Naive thymus-derived CD4-positive, alpha-beta T cell (primary cell): ENCODE measurements at regions not wholly inside any gene's neighbourhood (a gene's known extent, or its start where the extent isn't known, plus 50 kb on each side); places are given as distances from the start of the nearest gene placed in this dataset.

Experiments used
- ATAC-seq: fragments of 150-1000 bp; cut with Tn5 transposase; 2 replicates; pipeline ENCODE4 v1.10.0; 2021; ENCODE audit warnings: mild to moderate bottlenecking, moderate library complexity
- CTCF ChIA-PET: fragments of 350-600 bp; sonication (Branson Sonifier 250); formaldehyde crosslinking; loops from one replicate; lab custom pipeline; 2021; ENCODE audit warnings: antibody characterized with exemption; lab: Charles Lee
- POLR2A ChIA-PET: fragments of 350-600 bp; sonication (Branson Sonifier 250); formaldehyde crosslinking; loops from one replicate; lab custom pipeline; 2021; ENCODE audit warnings: antibody characterized with exemption, inconsistent platforms; lab: Charles Lee
- DNase-seq, 9 donors: peaks; one replicate each; pipeline versions ENCODE4 v3.0.0 to v3.0.0-alpha.2; 2020 to 2022; ENCODE audit warnings: mixed read lengths in 1 of 9
- H3K27ac ChIP-seq: one replicate; pipeline ENCODE4 v1.7.0; 2013; ENCODE audit warnings: mild to moderate bottlenecking, low read depth, low read length, moderate library complexity
- H3K27me3 ChIP-seq, 2 donors: one replicate each; pipeline ENCODE4 v1.7.0; 2013; ENCODE audit warnings: low read length in 2 of 2, mild to moderate bottlenecking in 2 of 2, moderate library complexity in 2 of 2; ENCODE audit not compliant: control insufficient read depth in 2 of 2, insufficient read depth in 2 of 2
- H3K36me3 ChIP-seq, 3 experiments: 1 replicate in 2 of 3; 2 replicates in 1 of 3; pipeline ENCODE4 v1.7.0; 2013; ENCODE audit warnings: low read length in 3 of 3, mild to moderate bottlenecking in 3 of 3, moderate library complexity in 1 of 3; ENCODE audit not compliant: insufficient read depth in 3 of 3, control insufficient read depth in 2 of 3
- H3K4me1 ChIP-seq, 2 donors: one replicate each; pipeline ENCODE4 v1.7.0; 2013; ENCODE audit warnings: low read length in 2 of 2, mild to moderate bottlenecking in 2 of 2, moderate library complexity in 1 of 2; ENCODE audit not compliant: control insufficient read depth in 2 of 2, insufficient read depth in 2 of 2
- H3K4me3 ChIP-seq: 2 replicates; pipeline ENCODE4 v1.7.0; 2013; ENCODE audit warnings: mild to moderate bottlenecking, low read length
- H3K9me3 ChIP-seq, 3 experiments: 1 replicate in 2 of 3; 2 replicates in 1 of 3; pipeline ENCODE4 v1.7.0; 2013; ENCODE audit warnings: low read length in 3 of 3; ENCODE audit not compliant: control insufficient read depth in 2 of 3
- H3K27ac Mint-ChIP-seq, 9 donors: one replicate each; pipeline ENCODE4 v1.8.0; 2020 to 2022; ENCODE audit warnings: mixed read lengths in 9 of 9, mild to moderate bottlenecking in 8 of 9, moderate library complexity in 5 of 9, inconsistent platforms in 2 of 9
- H3K27me3 Mint-ChIP-seq, 5 donors: one replicate each; pipeline ENCODE4 v1.8.0; 2021 to 2022; ENCODE audit warnings: mixed read lengths in 5 of 5, mild to moderate bottlenecking in 1 of 5
- H3K36me3 Mint-ChIP-seq, 5 donors: one replicate each; pipeline ENCODE4 v1.8.0; 2020 to 2022; ENCODE audit warnings: mixed read lengths in 5 of 5, mild to moderate bottlenecking in 3 of 5, inconsistent platforms in 1 of 5
- H3K4me1 Mint-ChIP-seq, 7 donors: one replicate each; pipeline ENCODE4 v1.8.0; 2020 to 2022; ENCODE audit warnings: mixed read lengths in 7 of 7, mild to moderate bottlenecking in 3 of 7, inconsistent platforms in 1 of 7
- H3K4me3 Mint-ChIP-seq, 10 donors: one replicate each; pipeline ENCODE4 v1.8.0; 2020 to 2022; ENCODE audit warnings: mild to moderate bottlenecking in 10 of 10, mixed read lengths in 10 of 10, moderate library complexity in 6 of 10, inconsistent platforms in 2 of 10
- H3K9me3 Mint-ChIP-seq, 11 donors: one replicate each; pipeline ENCODE4 v1.8.0; 2020 to 2022; ENCODE audit warnings: mixed read lengths in 11 of 11, mild to moderate bottlenecking in 4 of 11, inconsistent platforms in 1 of 11, moderate library complexity in 1 of 11
- intact Hi-C, 2 donors: fragments of 100-400 bp; cut with micrococcal nuclease; formaldehyde crosslinking; loops; one replicate each; pipeline ENCODE4 v1.15.1; 2023

DNA sequence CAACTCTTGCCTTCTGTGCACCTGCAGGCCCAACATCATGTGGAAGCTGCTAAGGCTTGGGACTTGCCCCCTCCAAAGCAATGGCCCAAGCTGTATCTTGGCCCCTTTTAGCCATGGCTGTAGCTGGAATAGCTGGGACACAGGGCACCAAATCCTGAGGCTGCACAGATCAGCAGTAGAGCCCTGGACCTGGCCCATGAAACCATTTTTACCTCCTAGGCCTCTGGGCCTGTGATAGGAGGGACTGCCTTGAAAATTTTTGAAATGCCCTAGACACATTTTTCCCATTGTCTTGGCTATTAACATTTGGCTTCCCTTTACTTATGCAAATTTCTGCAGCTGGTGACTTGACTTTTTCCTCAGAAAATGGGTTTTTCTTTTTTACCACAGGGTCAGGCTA is 68.7 kb downstream of the ING1 start:
- Mint-ChIP-seq H3K27me3 (peaks cover 9 to 30% (median 13%) of the 10 kb centered on the region in 5 donors), H3K27ac (no peak overlapping the region), H3K9me3 (peaks cover 6 to 25% (median 12%) of the 10 kb centered on the region in 11 donors), H3K4me1 (no peaks in the 10 kb centered on the region), H3K4me3 (no peak overlapping the region), H3K36me3 (peaks cover 0 to 14% (median 11%) of the 10 kb centered on the region in 5 donors)
- intact Hi-C loops, result no loop called here
- CTCF ChIA-PET, result no interaction called here
- no peak overlapping the region for H3K4me3 ChIP-seq
- H3K27ac ChIP-seq, result no peak overlapping the region
- no peaks in the 10 kb centered on the region for H3K4me1 ChIP-seq
- ATAC-seq (no peak), DNase-seq (no peak)
- H3K36me3 ChIP-seq, result no peaks in the 10 kb centered on the region
- no peaks in the 10 kb centered on the region for H3K9me3 ChIP-seq
- POLR2A ChIA-PET, result no interaction called here
- no peaks in the 10 kb centered on the region for H3K27me3 ChIP-seq

DNA sequence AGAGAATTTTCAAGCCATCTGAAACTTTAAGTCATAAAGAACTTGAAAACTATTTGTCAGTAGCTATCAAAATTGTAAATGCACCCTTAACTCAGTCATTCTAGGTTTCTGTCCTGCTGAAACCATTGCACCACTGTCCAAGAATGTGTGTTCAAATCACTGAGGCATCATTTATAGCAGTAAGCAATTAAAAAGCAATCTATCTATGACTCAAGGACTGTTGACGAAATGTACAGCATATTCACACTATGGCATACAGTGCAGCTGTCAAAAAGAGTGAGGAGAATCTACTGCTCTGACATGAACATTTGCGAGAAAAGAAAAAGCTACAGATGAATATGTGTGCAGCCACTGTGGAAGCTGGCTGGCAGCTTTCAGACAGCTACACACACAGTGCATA is 71.2 kb downstream of the ING1 start:
- H3K27ac Mint-ChIP-seq, result no peak overlapping the region
- POLR2A ChIA-PET, result no interaction called here
- H3K27me3 Mint-ChIP-seq, result peaks cover 15 to 35% (median 19%) of the 10 kb centered on the region in 5 donors
- intact Hi-C loops, result no loop called here
- H3K27me3 ChIP-seq, result no peaks in the 10 kb centered on the region
- peaks cover 0 to 2% (median 0%) of the 10 kb centered on the region in 7 donors for H3K4me1 Mint-ChIP-seq
- no peak overlapping the region for H3K4me3 ChIP-seq
- CTCF ChIA-PET, result no interaction called here
- H3K36me3 ChIP-seq, result no peaks in the 10 kb centered on the region
- no peak for DNase-seq
- ATAC-seq, result no peak
- no peak overlapping the region for H3K4me3 Mint-ChIP-seq
- no peak overlapping the region for H3K27ac ChIP-seq
- no peaks in the 10 kb centered on the region for H3K4me1 ChIP-seq
- no peaks in the 10 kb centered on the region for H3K9me3 ChIP-seq
- H3K36me3 Mint-ChIP-seq, result peaks cover 0 to 14% (median 11%) of the 10 kb centered on the region in 5 donors
- H3K9me3 Mint-ChIP-seq, result peaks cover 6 to 26% (median 12%) of the 10 kb centered on the region in 11 donors

- ChIA-PET CTCF (no interaction called here), POLR2A (no interaction called here)
- H3K36me3 ChIP-seq, result no peaks in the 10 kb centered on the region
- H3K27me3 ChIP-seq, result no peaks in the 10 kb centered on the region
- Mint-ChIP-seq H3K4me3 (no peak overlapping the region), H3K36me3 (peaks cover 0 to 15% (median 4%) of the 10 kb centered on the region in 5 donors), H3K9me3 (peaks cover 10 to 45% (median 19%) of the 10 kb centered on the region in 11 donors), H3K4me1 (peaks cover 0 to 2% (median 0%) of the 10 kb centered on the region in 7 donors), H3K27ac (no peak overlapping the region), H3K27me3 (peaks cover 9 to 19% (median 16%) of the 10 kb centered on the region in 5 donors)
- H3K4me1 ChIP-seq, result no peaks in the 10 kb centered on the region
- H3K9me3 ChIP-seq, result peaks cover 0 to 30% (median 0%) of the 10 kb centered on the region in 3 experiments
- H3K4me3 ChIP-seq, result no peak overlapping the region
- no peak for DNase-seq
- H3K27ac ChIP-seq, result no peak overlapping the region
- no peak for ATAC-seq
- intact Hi-C loops, result no loop called here
Measured at GRCh38 chr13:110788778-110789177, 75.3 kb downstream of the ING1 start.

DNA sequence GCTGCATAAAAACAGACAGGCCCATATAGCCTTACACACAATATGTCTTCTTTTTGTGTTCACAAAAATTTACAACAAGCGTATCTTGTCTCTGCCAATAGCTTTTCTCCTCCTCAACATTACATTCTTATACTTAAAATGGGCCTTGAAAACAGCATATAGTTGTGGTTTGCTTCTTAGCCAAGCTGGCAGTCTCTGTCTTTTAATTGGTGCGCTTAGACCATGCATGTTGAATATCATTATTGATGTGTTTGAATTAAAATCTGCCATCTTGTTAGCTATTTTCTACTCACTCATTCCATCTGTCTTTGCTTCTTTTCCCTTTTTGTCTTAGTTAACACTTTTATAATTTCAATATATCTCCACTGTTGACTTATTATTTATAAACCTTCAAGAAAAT is 76.4 kb downstream of the ING1 start:
- Mint-ChIP-seq H3K27ac (no peak overlapping the region), H3K4me1 (peaks cover 0 to 2% (median 0%) of the 10 kb centered on the region in 7 donors)

GRCh38 chr13:110790371-110790770 is 76.9 kb downstream of the ING1 start:
- H3K9me3 Mint-ChIP-seq, result peaks cover 13 to 61% (median 24%) of the 10 kb centered on the region in 11 donors
- peaks cover 0 to 16% (median 9%) of the 10 kb centered on the region in 5 donors for H3K36me3 Mint-ChIP-seq
- peaks cover 0 to 2% (median 0%) of the 10 kb centered on the region in 7 donors for H3K4me1 Mint-ChIP-seq
- DNase-seq (no peak), ATAC-seq (no peak)
- H3K27me3 Mint-ChIP-seq, result peaks cover 9 to 16% (median 13%) of the 10 kb centered on the region in 5 donors
- H3K4me3 ChIP-seq, result no peak overlapping the region
- no peaks in the 10 kb centered on the region for H3K27me3 ChIP-seq
- no peaks in the 10 kb centered on the region for H3K4me1 ChIP-seq
- H3K36me3 ChIP-seq, result no peaks in the 10 kb centered on the region
- H3K4me3 Mint-ChIP-seq, result no peak overlapping the region
- no peak overlapping the region for H3K27ac ChIP-seq
- ChIA-PET POLR2A (no interaction called here), CTCF (no interaction called here)
- no peak overlapping the region for H3K27ac Mint-ChIP-seq
- peaks cover 0 to 35% (median 0%) of the 10 kb centered on the region in 3 experiments for H3K9me3 ChIP-seq
- intact Hi-C loops, result no loop called here

More for the DNA sequence above, 76.4 kb downstream of the ING1 start:
- no peaks in the 10 kb centered on the region for H3K27me3 ChIP-seq
- no peak for ATAC-seq
- H3K36me3 ChIP-seq, result no peaks in the 10 kb centered on the region
- ChIA-PET POLR2A (no interaction called here), CTCF (no interaction called here)
- peaks cover 13 to 56% (median 24%) of the 10 kb centered on the region in 11 donors for H3K9me3 Mint-ChIP-seq
- peaks cover 0 to 35% (median 0%) of the 10 kb centered on the region in 3 experiments for H3K9me3 ChIP-seq
- H3K4me3 ChIP-seq, result no peak overlapping the region
- H3K4me1 ChIP-seq, result no peaks in the 10 kb centered on the region
- H3K36me3 Mint-ChIP-seq, result peaks cover 0 to 15% (median 4%) of the 10 kb centered on the region in 5 donors
- no peak overlapping the region for H3K27ac ChIP-seq
- no peak for DNase-seq
- H3K4me3 Mint-ChIP-seq, result no peak overlapping the region
- peaks cover 9 to 19% (median 15%) of the 10 kb centered on the region in 5 donors for H3K27me3 Mint-ChIP-seq
- intact Hi-C loops, result no loop called here

DNA sequence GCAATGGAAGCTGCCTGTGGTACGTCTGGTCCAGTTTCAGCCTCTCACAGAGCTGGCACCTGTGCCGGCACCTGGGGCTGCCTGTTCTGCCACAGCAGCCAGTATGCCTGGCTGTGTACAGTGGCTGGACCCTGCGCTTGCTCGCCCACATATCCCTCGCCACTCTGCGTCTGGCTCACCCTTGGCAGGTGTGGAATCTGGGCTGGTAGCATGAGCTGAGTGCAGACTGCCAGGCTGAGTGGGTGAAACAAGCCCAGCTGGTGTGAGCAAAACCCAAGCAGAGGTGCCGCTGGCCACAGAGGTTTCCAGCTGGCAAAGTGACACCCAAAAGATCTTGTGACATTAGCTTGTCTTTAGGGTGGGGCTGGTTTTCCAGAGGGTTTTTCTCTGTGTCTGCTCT is 80.7 kb downstream of the ING1 start:
- intact Hi-C loops, result no loop called here
- Histone ChIP-seq H3K4me1 (no peaks in the 10 kb centered on the region), H3K27me3 (peaks cover 0 to 4% of the 10 kb centered on the region in 2 donors), H3K27ac (no peak overlapping the region), H3K36me3 (no peaks in the 10 kb centered on the region), H3K9me3 (peaks cover 0 to 35% (median 0%) of the 10 kb centered on the region in 3 experiments), H3K4me3 (no peak overlapping the region)
- Mint-ChIP-seq H3K4me3 (no peak overlapping the region), H3K27ac (no peak overlapping the region), H3K27me3 (peaks cover 18 to 43% (median 28%) of the 10 kb centered on the region in 5 donors), H3K4me1 (peaks cover 0 to 2% (median 0%) of the 10 kb centered on the region in 7 donors), H3K9me3 (peaks cover 13 to 57% (median 24%) of the 10 kb centered on the region in 11 donors), H3K36me3 (peaks cover 0 to 16% (median 9%) of the 10 kb centered on the region in 5 donors)
- ATAC-seq (no peak), DNase-seq (no peak)
- ChIA-PET POLR2A (no interaction called here), CTCF (no interaction called here)
